OCI-LY1 (cell line): ENCODE measurements at regions not wholly inside any gene's neighbourhood (a gene's known extent, or its start where the extent isn't known, plus 50 kb on each side); places are given as distances from the start of the nearest gene placed in this dataset.

Source experiments
- EZH2 ChIP-seq: fragments of 200-600 bp; sonication (generic), shearing (Covaris generic); IDR thresholded peaks from 2 replicates; pipeline ENCODE4 v1.8.0; 2017; ENCODE audit warnings: borderline replicate concordance, mixed run types, mild to moderate bottlenecking, antibody characterized with exemption, low read length, moderate library complexity, mixed read lengths
- TF ChIP-seq, protein P1 (sequence below): fragments of 200-600 bp; sonication (generic), shearing (Covaris generic); IDR thresholded peaks from 2 replicates; pipeline ENCODE4 v1.5.1; 2017; ENCODE audit warnings: mild to moderate bottlenecking, antibody characterized with exemption, low read length, moderate library complexity, mixed read lengths

- TF ChIP-seq, protein P1, sequence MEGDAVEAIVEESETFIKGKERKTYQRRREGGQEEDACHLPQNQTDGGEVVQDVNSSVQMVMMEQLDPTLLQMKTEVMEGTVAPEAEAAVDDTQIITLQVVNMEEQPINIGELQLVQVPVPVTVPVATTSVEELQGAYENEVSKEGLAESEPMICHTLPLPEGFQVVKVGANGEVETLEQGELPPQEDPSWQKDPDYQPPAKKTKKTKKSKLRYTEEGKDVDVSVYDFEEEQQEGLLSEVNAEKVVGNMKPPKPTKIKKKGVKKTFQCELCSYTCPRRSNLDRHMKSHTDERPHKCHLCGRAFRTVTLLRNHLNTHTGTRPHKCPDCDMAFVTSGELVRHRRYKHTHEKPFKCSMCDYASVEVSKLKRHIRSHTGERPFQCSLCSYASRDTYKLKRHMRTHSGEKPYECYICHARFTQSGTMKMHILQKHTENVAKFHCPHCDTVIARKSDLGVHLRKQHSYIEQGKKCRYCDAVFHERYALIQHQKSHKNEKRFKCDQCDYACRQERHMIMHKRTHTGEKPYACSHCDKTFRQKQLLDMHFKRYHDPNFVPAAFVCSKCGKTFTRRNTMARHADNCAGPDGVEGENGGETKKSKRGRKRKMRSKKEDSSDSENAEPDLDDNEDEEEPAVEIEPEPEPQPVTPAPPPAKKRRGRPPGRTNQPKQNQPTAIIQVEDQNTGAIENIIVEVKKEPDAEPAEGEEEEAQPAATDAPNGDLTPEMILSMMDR, result no peak
- TF ChIP-seq EZH2, result no peak
These were observed 269.4 kb upstream of the CCDC196 start for GRCh38 chr14:66216763-66217162.
